Breast epithelium (tissue), 4 donors: ENCODE measurements at regions not wholly inside any gene's neighbourhood (a gene's known extent, or its start where the extent isn't known, plus 50 kb on each side); places are given as distances from the start of the nearest gene placed in this dataset.
"Not testable (repeated sequence)": the region's sequence is repeated elsewhere in the genome, so short reads cannot be mapped to it uniquely, and the experiment has no call there.

ENCODE experiments used
- DNase-seq, 2 donors: peaks; one replicate each; pipeline ENCODE4 v3.0.0-alpha.2; 2019; ENCODE audit warnings: low spot score in 2 of 2
- H3K27ac ChIP-seq, 2 donors: fragments of 200-600 bp; sonication (generic) in 1 of 2; one replicate each; pipeline ENCODE4 v1.5.1; 2016 to 2019; ENCODE audit warnings: mild to moderate bottlenecking in 1 of 2
- H3K27me3 ChIP-seq, 2 donors: fragments of 200-600 bp; sonication (generic) in 1 of 2; one replicate each; pipeline versions ENCODE4 v1.5.1 to v1.6.0; 2017 to 2019; ENCODE audit warnings: control low read depth in 1 of 2, mild to moderate bottlenecking in 1 of 2
- H3K36me3 ChIP-seq: fragments of 200-600 bp; one replicate; pipeline ENCODE4 v1.5.1; 2019
- H3K4me1 ChIP-seq, 2 donors: fragments of 200-600 bp; sonication (generic); one replicate each; pipeline ENCODE4 v1.5.1; 2016 to 2019; ENCODE audit warnings: control low read depth in 1 of 2
- H3K4me3 ChIP-seq, 3 donors: fragments of 200-600 bp; sonication (generic); 1 replicate in 2 of 3; 2 replicates in 1 of 3; pipeline ENCODE4 v1.5.1; 2016 to 2019; ENCODE audit warnings: mild to moderate bottlenecking in 3 of 3, moderate library complexity in 2 of 3
- H3K9me3 ChIP-seq, 2 donors: fragments of 200-600 bp; sonication (generic) in 1 of 2; one replicate each; pipeline ENCODE4 v1.5.1; 2016 to 2019; ENCODE audit warnings: control low read depth in 1 of 2
- POLR2A ChIP-seq: fragments of 450-650 bp; IDR thresholded peaks from one replicate; pipeline ENCODE4 v1.6.1; 2016; ENCODE audit warnings: antibody characterized with exemption, mild to moderate bottlenecking, moderate library complexity
- POLR2AphosphoS5 ChIP-seq, 3 donors: sonication (generic); formaldehyde crosslinking; IDR thresholded peaks; one replicate each; pipeline ENCODE4 v1.6.1; 2017; ENCODE audit warnings: antibody characterized with exemption in 3 of 3
- intact Hi-C: fragments of 100-400 bp; cut with DNase I; formaldehyde crosslinking; loops from one replicate; pipeline ENCODE4 v1.15.1; 2023; ENCODE audit warnings: low total_unique reads
- TF ChIP-seq, protein P1 (sequence below), 3 donors: fragments of 450-650 bp; IDR thresholded peaks; one replicate each; pipeline ENCODE4 v1.5.1; 2016 to 2017; ENCODE audit warnings: antibody characterized with exemption in 3 of 3, mild to moderate bottlenecking in 3 of 3, moderate library complexity in 3 of 3

GRCh38 chr3:175940243-175940642 lies 1081.1 kb downstream of the NAALADL2 start:
- Histone ChIP-seq H3K27ac (no peak overlapping the region), H3K4me3 (no peak overlapping the region), H3K4me1 (no peaks in the 10 kb centered on the region), H3K9me3 (peaks cover 16 to 17% of the 10 kb centered on the region in 2 donors), H3K27me3 (no peaks in the 10 kb centered on the region), H3K36me3 (no peaks in the 10 kb centered on the region)
- intact Hi-C loops = no loop called here
- no peak for DNase-seq
- TF ChIP-seq POLR2AphosphoS5 (IDR thresholded peaks at IDR 0.05) = no peak
- no peak for TF ChIP-seq POLR2A
- TF ChIP-seq, protein P1, sequence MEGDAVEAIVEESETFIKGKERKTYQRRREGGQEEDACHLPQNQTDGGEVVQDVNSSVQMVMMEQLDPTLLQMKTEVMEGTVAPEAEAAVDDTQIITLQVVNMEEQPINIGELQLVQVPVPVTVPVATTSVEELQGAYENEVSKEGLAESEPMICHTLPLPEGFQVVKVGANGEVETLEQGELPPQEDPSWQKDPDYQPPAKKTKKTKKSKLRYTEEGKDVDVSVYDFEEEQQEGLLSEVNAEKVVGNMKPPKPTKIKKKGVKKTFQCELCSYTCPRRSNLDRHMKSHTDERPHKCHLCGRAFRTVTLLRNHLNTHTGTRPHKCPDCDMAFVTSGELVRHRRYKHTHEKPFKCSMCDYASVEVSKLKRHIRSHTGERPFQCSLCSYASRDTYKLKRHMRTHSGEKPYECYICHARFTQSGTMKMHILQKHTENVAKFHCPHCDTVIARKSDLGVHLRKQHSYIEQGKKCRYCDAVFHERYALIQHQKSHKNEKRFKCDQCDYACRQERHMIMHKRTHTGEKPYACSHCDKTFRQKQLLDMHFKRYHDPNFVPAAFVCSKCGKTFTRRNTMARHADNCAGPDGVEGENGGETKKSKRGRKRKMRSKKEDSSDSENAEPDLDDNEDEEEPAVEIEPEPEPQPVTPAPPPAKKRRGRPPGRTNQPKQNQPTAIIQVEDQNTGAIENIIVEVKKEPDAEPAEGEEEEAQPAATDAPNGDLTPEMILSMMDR (IDR thresholded peaks at IDR 0.05) = no peak

DNA sequence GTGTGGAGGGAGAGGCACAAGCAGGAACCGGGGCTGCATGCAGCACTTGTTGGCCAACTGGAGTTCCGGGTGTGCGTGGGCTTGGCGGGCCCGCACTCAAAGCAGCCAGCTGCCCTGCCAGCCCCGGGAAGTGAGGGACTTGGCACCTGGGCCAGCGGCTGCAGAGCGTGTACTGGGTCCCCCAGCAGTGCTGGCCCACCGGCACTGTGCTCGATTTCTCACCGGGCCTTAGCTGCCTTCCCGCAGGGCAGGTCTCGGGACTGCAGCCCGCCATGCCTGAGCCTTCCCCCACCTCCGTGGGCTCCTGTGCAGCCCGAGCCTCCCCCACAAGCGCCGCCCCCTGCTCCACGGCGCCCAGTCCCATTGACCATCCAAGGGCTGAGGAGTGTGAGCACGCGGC lies 1078.2 kb downstream of the NAALADL2 start:
- H3K27ac ChIP-seq, intact Hi-C loops, H3K27me3 ChIP-seq, H3K36me3 ChIP-seq, H3K4me1 ChIP-seq, DNase-seq, H3K4me3 ChIP-seq: not testable (repeated sequence)
- peaks cover 7 to 16% of the 10 kb centered on the region in 2 donors for H3K9me3 ChIP-seq

GRCh38 chr3:175932586-175932985 lies 1073.5 kb downstream of the NAALADL2 start:
- H3K4me1 ChIP-seq = no peaks in the 10 kb centered on the region
- TF ChIP-seq POLR2A (no peak), POLR2AphosphoS5 (IDR thresholded peaks at IDR 0.05) (no peak)
- TF ChIP-seq, protein P1 (IDR thresholded peaks at IDR 0.05) = no peak
- H3K4me3 ChIP-seq = no peak overlapping the region
- H3K27me3 ChIP-seq = no peaks in the 10 kb centered on the region
- intact Hi-C loops = no loop called here
- DNase-seq = no peak
- H3K36me3 ChIP-seq = no peaks in the 10 kb centered on the region
- peaks cover 7 to 16% of the 10 kb centered on the region in 2 donors for H3K9me3 ChIP-seq
- H3K27ac ChIP-seq = no peak overlapping the region

- no peak overlapping the region for H3K27ac ChIP-seq
- H3K4me1 ChIP-seq = no peaks in the 10 kb centered on the region
- H3K36me3 ChIP-seq = no peaks in the 10 kb centered on the region
- no peaks in the 10 kb centered on the region for H3K27me3 ChIP-seq
- intact Hi-C loops = no loop called here
- H3K9me3 ChIP-seq = peaks cover 11 to 16% of the 10 kb centered on the region in 2 donors
- TF ChIP-seq, protein P1 (IDR thresholded peaks at IDR 0.05) = no peak
- no peak for TF ChIP-seq POLR2A
- no peak for TF ChIP-seq POLR2AphosphoS5 (IDR thresholded peaks at IDR 0.05)
- DNase-seq = no peak
- no peak overlapping the region for H3K4me3 ChIP-seq
Measured at GRCh38 chr3:175919133-175919532, 1060.0 kb downstream of the NAALADL2 start.

DNA sequence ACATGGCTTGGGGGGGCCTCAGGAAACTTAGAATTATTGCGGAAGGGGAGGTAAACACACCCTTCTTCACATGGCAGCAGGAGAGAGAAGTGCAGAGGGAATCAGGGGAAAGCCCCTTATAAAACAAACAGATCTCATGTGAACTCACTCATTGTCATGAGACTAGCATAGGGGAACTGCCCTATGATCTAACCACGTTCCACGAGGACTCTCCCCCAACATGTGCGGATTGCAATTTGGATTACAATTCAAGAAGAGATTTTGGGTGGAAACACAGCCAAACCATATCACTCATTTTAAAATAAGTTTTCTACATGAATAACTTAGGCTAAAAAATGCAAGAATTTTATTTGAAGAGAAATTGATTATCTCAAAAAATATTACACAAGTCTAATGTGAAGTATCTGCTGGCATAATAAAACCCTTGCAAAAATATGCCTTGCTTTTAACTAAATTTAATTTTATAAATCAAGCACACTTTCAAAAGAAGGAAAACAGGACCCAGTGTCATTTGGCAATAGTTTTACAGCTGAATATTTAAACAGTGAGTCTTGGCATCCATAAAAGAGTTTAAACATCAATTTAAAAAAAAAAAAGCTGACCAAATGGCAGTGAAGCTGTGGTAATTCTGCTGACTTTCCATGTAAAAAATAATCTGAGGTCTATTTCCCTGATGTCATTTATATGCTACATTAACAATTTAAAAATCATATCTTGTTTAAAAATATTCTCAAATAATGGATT lies 1057.2 kb downstream of the NAALADL2 start:
- H3K4me1 ChIP-seq = no peaks in the 10 kb centered on the region
- peaks cover 11 to 16% of the 10 kb centered on the region in 2 donors for H3K9me3 ChIP-seq
- H3K36me3 ChIP-seq = no peaks in the 10 kb centered on the region
- intact Hi-C loops = no loop called here
- H3K27me3 ChIP-seq = no peaks in the 10 kb centered on the region
- no peak for DNase-seq
- no peak overlapping the region for H3K4me3 ChIP-seq
- H3K27ac ChIP-seq = no peak overlapping the region
- TF ChIP-seq POLR2A = no peak
- TF ChIP-seq, protein P1 (IDR thresholded peaks at IDR 0.05) = no peak
